ENCODE measurements at regions not wholly inside any gene's neighbourhood (a gene's known extent, or its start where the extent isn't known, plus 50 kb on each side); places are given as distances from the start of the nearest gene placed in this dataset.

- no peak for TF ChIP-seq CTCF (IDR thresholded peaks at IDR 0.05)
- TF ChIP-seq POLR2A (IDR thresholded peaks at IDR 0.05; ENCODE audit: low read depth) = no peak
Observed at GRCh38 chr3:87550892-87551291, 274.5 kb upstream of the POU1F1 start.
